GM12892 (cell line): ENCODE measurements at regions not wholly inside any gene's neighbourhood (a gene's known extent, or its start where the extent isn't known, plus 50 kb on each side); places are given as distances from the start of the nearest gene placed in this dataset.

Experiments
- POLR2A ChIP-seq: IDR thresholded peaks from 2 replicates; pipeline ENCODE4 v1.6.1; 2011; ENCODE audit warnings: low read depth, low read length, control low read depth
- POLR2AphosphoS5 ChIP-seq: IDR thresholded peaks from 2 replicates; pipeline ENCODE4 v1.6.1; 2011; ENCODE audit warnings: low read depth, low read length, control low read depth

GRCh38 chr18:10194592-10194991 lies 259.8 kb upstream of the APCDD1 start:
- TF ChIP-seq POLR2A: no peak
- TF ChIP-seq POLR2AphosphoS5: no peak
